ENCODE measurements at regions not wholly inside any gene's neighbourhood (a gene's known extent, or its start where the extent isn't known, plus 50 kb on each side); places are given as distances from the start of the nearest gene placed in this dataset.

DNA sequence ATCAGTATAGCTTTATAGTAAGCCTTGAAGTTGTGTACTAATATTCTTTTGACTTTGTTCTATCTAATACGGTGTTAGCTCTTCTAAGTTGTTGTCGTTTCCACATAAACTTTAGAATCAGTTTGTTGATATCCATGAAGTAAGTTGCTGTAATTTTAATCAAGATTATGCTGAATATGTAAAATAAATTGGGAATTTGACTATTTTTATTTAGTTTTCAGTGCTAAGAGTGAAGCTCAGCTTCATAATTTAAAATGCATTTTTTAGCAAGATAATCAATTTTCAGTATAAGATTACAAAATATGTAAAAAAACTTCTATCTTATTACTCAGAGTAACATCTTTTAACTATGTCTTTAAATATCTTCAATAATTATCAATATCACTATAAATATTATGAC, 1374.8 kb downstream of the PCDH7 start:
- no peak overlapping the region for H3K4me3 ChIP-seq (replicated peaks in 1 of 4; ENCODE audit: control extremely low read depth in 1 of 4, insufficient read depth in 1 of 4, low read depth in 3 of 4, low read length in 4 of 4)
- no peak overlapping the region for H3K4me2 ChIP-seq (ENCODE audit: extremely low read depth, insufficient read depth, low read length)
- no peak for TF ChIP-seq EZH2 (IDR thresholded peaks at IDR 0.05; ENCODE audit: low read length, missing control alignments)
- TF ChIP-seq, protein P1, sequence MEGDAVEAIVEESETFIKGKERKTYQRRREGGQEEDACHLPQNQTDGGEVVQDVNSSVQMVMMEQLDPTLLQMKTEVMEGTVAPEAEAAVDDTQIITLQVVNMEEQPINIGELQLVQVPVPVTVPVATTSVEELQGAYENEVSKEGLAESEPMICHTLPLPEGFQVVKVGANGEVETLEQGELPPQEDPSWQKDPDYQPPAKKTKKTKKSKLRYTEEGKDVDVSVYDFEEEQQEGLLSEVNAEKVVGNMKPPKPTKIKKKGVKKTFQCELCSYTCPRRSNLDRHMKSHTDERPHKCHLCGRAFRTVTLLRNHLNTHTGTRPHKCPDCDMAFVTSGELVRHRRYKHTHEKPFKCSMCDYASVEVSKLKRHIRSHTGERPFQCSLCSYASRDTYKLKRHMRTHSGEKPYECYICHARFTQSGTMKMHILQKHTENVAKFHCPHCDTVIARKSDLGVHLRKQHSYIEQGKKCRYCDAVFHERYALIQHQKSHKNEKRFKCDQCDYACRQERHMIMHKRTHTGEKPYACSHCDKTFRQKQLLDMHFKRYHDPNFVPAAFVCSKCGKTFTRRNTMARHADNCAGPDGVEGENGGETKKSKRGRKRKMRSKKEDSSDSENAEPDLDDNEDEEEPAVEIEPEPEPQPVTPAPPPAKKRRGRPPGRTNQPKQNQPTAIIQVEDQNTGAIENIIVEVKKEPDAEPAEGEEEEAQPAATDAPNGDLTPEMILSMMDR (conservative IDR thresholded peaks at IDR 0.05 in 1 of 2, IDR thresholded peaks at IDR 0.05 in 1 of 2; ENCODE audit: low read depth in 1 of 2, low read length in 2 of 2): no peak
- no peaks in the 10 kb centered on the region for H3K27me3 ChIP-seq (ENCODE audit: control insufficient read depth, insufficient read depth, low read length)
- no peak for DNase-seq (ENCODE audit: low read depth in 2 of 2)
- no peak overlapping the region for H3K27ac ChIP-seq (ENCODE audit: insufficient read depth, low read length)
- H3K36me3 ChIP-seq (ENCODE audit: control insufficient read depth, insufficient read depth, low read length): no peaks in the 10 kb centered on the region
- H3K79me2 ChIP-seq (ENCODE audit: control insufficient read depth, insufficient read depth, low read length): no peaks in the 10 kb centered on the region
- H2AFZ ChIP-seq (ENCODE audit: low read length): no peak overlapping the region
- no peaks in the 10 kb centered on the region for H3K9me3 ChIP-seq (ENCODE audit: control insufficient read depth, insufficient read depth, low read depth, low read length)
- H3K9ac ChIP-seq (ENCODE audit: insufficient read depth, low read length): no peak overlapping the region
- no peaks in the 10 kb centered on the region for H4K20me1 ChIP-seq (ENCODE audit: control insufficient read depth, extremely low read depth, insufficient read depth, low read length)
- H3K4me1 ChIP-seq (ENCODE audit: control insufficient read depth, extremely low read depth, insufficient read depth, low read length): no peaks in the 10 kb centered on the region

DNA sequence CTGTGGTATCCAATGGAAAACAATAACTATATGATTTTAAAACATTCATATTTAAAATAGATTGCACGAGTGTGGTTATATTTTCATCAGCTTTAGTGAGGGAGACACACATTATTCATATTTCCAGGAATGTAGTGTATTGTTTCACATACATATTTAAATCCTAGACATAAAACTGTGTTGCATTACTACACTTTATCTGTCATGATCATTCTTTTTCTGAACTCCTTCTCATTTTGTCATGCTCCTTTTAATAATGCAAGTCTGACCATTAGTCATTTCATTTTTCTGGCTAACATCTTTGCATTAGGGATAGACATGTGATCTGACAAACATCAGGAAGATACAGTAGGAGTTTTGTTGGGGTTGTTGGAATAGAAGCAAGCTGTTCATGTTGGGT, 1382.7 kb downstream of the PCDH7 start:
- Histone ChIP-seq H3K27me3 (ENCODE audit: control insufficient read depth, insufficient read depth, low read length) (no peaks in the 10 kb centered on the region), H3K27ac (ENCODE audit: insufficient read depth, low read length) (no peak overlapping the region), H3K9me3 (ENCODE audit: control insufficient read depth, insufficient read depth, low read depth, low read length) (no peaks in the 10 kb centered on the region), H2AFZ (ENCODE audit: low read length) (no peak overlapping the region), H3K4me1 (ENCODE audit: control insufficient read depth, extremely low read depth, insufficient read depth, low read length) (no peaks in the 10 kb centered on the region), H3K79me2 (ENCODE audit: control insufficient read depth, insufficient read depth, low read length) (no peaks in the 10 kb centered on the region), H3K9ac (ENCODE audit: insufficient read depth, low read length) (no peak overlapping the region), H3K4me3 (replicated peaks in 1 of 4; ENCODE audit: control extremely low read depth in 1 of 4, insufficient read depth in 1 of 4, low read depth in 3 of 4, low read length in 4 of 4) (no peak overlapping the region), H4K20me1 (ENCODE audit: control insufficient read depth, extremely low read depth, insufficient read depth, low read length) (no peaks in the 10 kb centered on the region), H3K4me2 (ENCODE audit: extremely low read depth, insufficient read depth, low read length) (no peak overlapping the region), H3K36me3 (ENCODE audit: control insufficient read depth, insufficient read depth, low read length) (no peaks in the 10 kb centered on the region)
- TF ChIP-seq, protein P1 (conservative IDR thresholded peaks at IDR 0.05 in 1 of 2, IDR thresholded peaks at IDR 0.05 in 1 of 2; ENCODE audit: low read depth in 1 of 2, low read length in 2 of 2): no peak
- TF ChIP-seq EZH2 (IDR thresholded peaks at IDR 0.05; ENCODE audit: low read length, missing control alignments): no peak
- no peak for DNase-seq (ENCODE audit: low read depth in 2 of 2)

DNA sequence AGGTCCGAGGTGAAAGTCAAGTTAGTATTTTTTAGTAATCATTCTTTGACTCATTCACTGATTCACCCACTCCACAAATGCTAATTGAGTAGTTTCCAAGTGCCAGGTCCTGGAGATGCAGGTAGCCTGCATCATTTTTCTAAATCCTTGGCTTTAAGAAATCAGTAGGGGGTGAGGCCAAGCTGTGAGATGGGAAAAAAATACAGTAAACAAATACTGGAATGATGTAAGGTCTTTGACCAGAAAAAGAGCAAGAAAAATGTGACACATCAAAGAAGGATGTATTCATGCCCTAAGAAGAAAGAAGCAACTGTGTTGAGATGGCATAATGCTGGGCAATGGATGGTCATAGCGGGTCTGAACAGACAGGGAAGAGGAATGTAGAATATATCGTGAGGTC, 1386.6 kb downstream of the PCDH7 start:
- no peaks in the 10 kb centered on the region for H3K36me3 ChIP-seq (ENCODE audit: control insufficient read depth, insufficient read depth, low read length)
- H3K4me1 ChIP-seq (ENCODE audit: control insufficient read depth, extremely low read depth, insufficient read depth, low read length): no peaks in the 10 kb centered on the region
- H3K9me3 ChIP-seq (ENCODE audit: control insufficient read depth, insufficient read depth, low read depth, low read length): no peaks in the 10 kb centered on the region
- no peaks in the 10 kb centered on the region for H3K79me2 ChIP-seq (ENCODE audit: control insufficient read depth, insufficient read depth, low read length)
- TF ChIP-seq EZH2 (IDR thresholded peaks at IDR 0.05; ENCODE audit: low read length, missing control alignments): no peak
- TF ChIP-seq, protein P1 (conservative IDR thresholded peaks at IDR 0.05 in 1 of 2, IDR thresholded peaks at IDR 0.05 in 1 of 2; ENCODE audit: low read depth in 1 of 2, low read length in 2 of 2): no peak
- H3K27me3 ChIP-seq (ENCODE audit: control insufficient read depth, insufficient read depth, low read length): no peaks in the 10 kb centered on the region
- H3K27ac ChIP-seq (ENCODE audit: insufficient read depth, low read length): no peak overlapping the region
- no peak overlapping the region for H3K4me3 ChIP-seq (replicated peaks in 1 of 4; ENCODE audit: control extremely low read depth in 1 of 4, insufficient read depth in 1 of 4, low read depth in 3 of 4, low read length in 4 of 4)
- H4K20me1 ChIP-seq (ENCODE audit: control insufficient read depth, extremely low read depth, insufficient read depth, low read length): no peaks in the 10 kb centered on the region
- H3K4me2 ChIP-seq (ENCODE audit: extremely low read depth, insufficient read depth, low read length): no peak overlapping the region
- no peak overlapping the region for H2AFZ ChIP-seq (ENCODE audit: low read length)
- DNase-seq (ENCODE audit: low read depth in 2 of 2): no peak
- H3K9ac ChIP-seq (ENCODE audit: insufficient read depth, low read length): no peak overlapping the region

Measured in fibroblast of lung (primary cell).